Neural cell (in vitro differentiated cells): ENCODE measurements at regions not wholly inside any gene's neighbourhood (a gene's known extent, or its start where the extent isn't known, plus 50 kb on each side); places are given as distances from the start of the nearest gene placed in this dataset.

Source experiments
- H2AFZ ChIP-seq: fragments of 200-600, 300-800 bp; sonication (generic), shearing (Covaris generic); 2 replicates; pipeline ENCODE4 v1.6.0; 2014; ENCODE audit warnings: low read depth, mild to moderate bottlenecking, antibody characterized with exemption, low read length, moderate library complexity
- H3F3A ChIP-seq: fragments of 200-600 bp; shearing (Covaris generic); 2 replicates; pipeline ENCODE4 v1.6.1; 2016; ENCODE audit warnings: mild to moderate bottlenecking, moderate library complexity, mixed read lengths, antibody characterized with exemption, low read length; ENCODE audit not compliant: insufficient read depth, poor library complexity, severe bottlenecking
- H3K27ac ChIP-seq: fragments of 200-600, 300-800 bp; sonication (generic), shearing (Covaris generic); 2 replicates; pipeline ENCODE4 v1.5.1; 2014; ENCODE audit warnings: mild to moderate bottlenecking, low read length, moderate library complexity
- H3K27me3 ChIP-seq: fragments of 300-800, 200-600 bp; sonication (generic), shearing (Covaris generic); 2 replicates; pipeline ENCODE4 v1.6.0; 2014; ENCODE audit warnings: mild to moderate bottlenecking, low read depth, low read length, moderate library complexity; ENCODE audit not compliant: insufficient read depth
- H3K36me3 ChIP-seq: fragments of 300-800, 200-600 bp; sonication (generic), shearing (Covaris generic); 2 replicates; pipeline ENCODE4 v1.5.1; 2014; ENCODE audit warnings: mild to moderate bottlenecking, antibody characterized with exemption, low read length, moderate library complexity; ENCODE audit not compliant: insufficient read depth
- H3K4me2 ChIP-seq: fragments of 300-800, 200-600 bp; sonication (generic), shearing (Covaris generic); 2 replicates; pipeline ENCODE4 v1.6.0; 2014; ENCODE audit warnings: mild to moderate bottlenecking, low read length
- H3K4me3 ChIP-seq: fragments of 300-800, 200-600 bp; sonication (generic), shearing (Covaris generic); 2 replicates; pipeline ENCODE4 v1.5.1; 2014; ENCODE audit warnings: mild to moderate bottlenecking, low read length, moderate library complexity
- H3K79me2 ChIP-seq: fragments of 200-600 bp; shearing (Covaris generic); replicated peaks from 2 replicates; pipeline ENCODE4 v1.6.0; 2014; ENCODE audit warnings: mild to moderate bottlenecking, low read length, moderate library complexity; ENCODE audit not compliant: insufficient read depth
- H3K9ac ChIP-seq: fragments of 300-800, 200-600 bp; sonication (generic), shearing (Covaris generic); 2 replicates; pipeline ENCODE4 v1.6.1; 2016; ENCODE audit warnings: mild to moderate bottlenecking, low read length, mixed read lengths
- H3K9me2 ChIP-seq: fragments of 200-600 bp; shearing (Covaris generic); 2 replicates; pipeline ENCODE4 v1.6.1; 2016; ENCODE audit warnings: mild to moderate bottlenecking, low read length, mixed read lengths; ENCODE audit not compliant: insufficient read depth
- H3K9me3 ChIP-seq: fragments of 200-600, 300-800 bp; sonication (generic), shearing (Covaris generic); 2 replicates; pipeline ENCODE4 v1.6.1; 2016; ENCODE audit warnings: mild to moderate bottlenecking, mixed run types, low read length, moderate library complexity, mixed read lengths
- H4K20me1 ChIP-seq: fragments of 200-600 bp; shearing (Covaris generic); 2 replicates; pipeline ENCODE4 v1.6.1; 2016; ENCODE audit warnings: mild to moderate bottlenecking, mixed run types; ENCODE audit not compliant: insufficient read depth
- CTCF ChIP-seq: fragments of 450-650 bp; IDR thresholded peaks from 2 replicates; pipeline ENCODE4 v1.5.1; 2014; ENCODE audit warnings: antibody characterized with exemption, mild to moderate bottlenecking, moderate library complexity; ENCODE audit not compliant: poor library complexity, severe bottlenecking
- EP300 ChIP-seq: fragments of 450-650 bp; conservative IDR thresholded peaks from 2 replicates; pipeline ENCODE4 v1.6.1; 2014; ENCODE audit warnings: antibody characterized with exemption, mild to moderate bottlenecking, moderate library complexity; ENCODE audit not compliant: poor library complexity, severe bottlenecking
- EZH2 ChIP-seq: fragments of 200-600, 300-800 bp; shearing (Covaris generic), sonication (generic); IDR thresholded peaks from 2 replicates; pipeline ENCODE4 v1.6.1; 2014; ENCODE audit warnings: antibody characterized with exemption, low read length, borderline replicate concordance, mild to moderate bottlenecking; ENCODE audit not compliant: insufficient read depth, poor library complexity, severe bottlenecking
- MXI1 ChIP-seq: fragments of 450-650 bp; conservative IDR thresholded peaks from 2 replicates; pipeline ENCODE4 v1.6.1; 2014; ENCODE audit warnings: antibody characterized with exemption, mild to moderate bottlenecking; ENCODE audit not compliant: poor library complexity, severe bottlenecking
- POLR2AphosphoS5 ChIP-seq: IDR thresholded peaks from 2 replicates; pipeline ENCODE4 v1.6.1; 2012
- RAD21 ChIP-seq: fragments of 450-650 bp; conservative IDR thresholded peaks from 2 replicates; pipeline ENCODE4 v1.6.1; 2014; ENCODE audit warnings: antibody characterized with exemption, mild to moderate bottlenecking, moderate library complexity
- REST ChIP-seq: IDR thresholded peaks from 2 replicates; pipeline ENCODE4 v1.6.1; 2012; ENCODE audit warnings: borderline replicate concordance
- SMC3 ChIP-seq: fragments of 450-650 bp; conservative IDR thresholded peaks from 2 replicates; pipeline ENCODE4 v1.6.1; 2014; ENCODE audit warnings: antibody characterized with exemption, mild to moderate bottlenecking, moderate library complexity; ENCODE audit not compliant: poor library complexity
- TAF1 ChIP-seq: IDR thresholded peaks from 2 replicates; pipeline ENCODE4 v1.6.1; 2012; ENCODE audit warnings: low read depth

- H3K9me3 ChIP-seq = peaks cover 7% of the 10 kb centered on the region
These were observed 1322.7 kb downstream of the UQCRFS1 start for GRCh38 chr19:27890206-27890605.

GRCh38 chr19:27889156-27889555, 1323.8 kb downstream of the UQCRFS1 start:
- H3K9ac ChIP-seq = no peak overlapping the region
- no peaks in the 10 kb centered on the region for H3F3A ChIP-seq
- H3K27ac ChIP-seq = no peak overlapping the region
- H2AFZ ChIP-seq = no peak overlapping the region
- no peak overlapping the region for H3K4me2 ChIP-seq
- no peak overlapping the region for H3K4me3 ChIP-seq
- H3K79me2 ChIP-seq = no peaks in the 10 kb centered on the region
- no peaks in the 10 kb centered on the region for H3K9me2 ChIP-seq
- H3K9me3 ChIP-seq = peaks cover 7% of the 10 kb centered on the region
- no peaks in the 10 kb centered on the region for H3K36me3 ChIP-seq
- no peaks in the 10 kb centered on the region for H3K27me3 ChIP-seq
- no peaks in the 10 kb centered on the region for H4K20me1 ChIP-seq
- TF ChIP-seq POLR2AphosphoS5 (no peak), EZH2 (no peak), SMC3 (no peak), CTCF (no peak), EP300 (no peak), REST (no peak)

More at GRCh38 chr19:27890206-27890605, 1322.7 kb downstream of the UQCRFS1 start:
- TF ChIP-seq MXI1 (no peak), TAF1 (no peak), EP300 (no peak), EZH2 (no peak), RAD21 (no peak), POLR2AphosphoS5 (no peak), SMC3 (no peak), CTCF (no peak), REST (no peak)
- Histone ChIP-seq H3K36me3 (no peaks in the 10 kb centered on the region), H3K79me2 (no peaks in the 10 kb centered on the region), H3K27me3 (no peaks in the 10 kb centered on the region), H3K4me3 (no peak overlapping the region), H3K9me2 (no peaks in the 10 kb centered on the region), H3K27ac (no peak overlapping the region), H3K9ac (no peak overlapping the region), H3K4me2 (no peak overlapping the region), H3F3A (no peaks in the 10 kb centered on the region), H4K20me1 (no peaks in the 10 kb centered on the region), H2AFZ (no peak overlapping the region)
